ENCODE measurements at regions not wholly inside any gene's neighbourhood (a gene's known extent, or its start where the extent isn't known, plus 50 kb on each side); places are given as distances from the start of the nearest gene placed in this dataset.

- TF ChIP-seq STAT1 (IDR thresholded peaks at IDR 0.05; ENCODE audit: unreplicated experiment) (no peak), JUNB (IDR thresholded peaks at IDR 0.05; ENCODE audit: unreplicated experiment) (no peak), CREB1 (CRISPR knock-in tag; IDR thresholded peaks at IDR 0.05; ENCODE audit: low read depth) (no peak), POLR2AphosphoS5 (IDR thresholded peaks at IDR 0.05; ENCODE audit: low read depth) (no peak), ZNF331 (CRISPR knock-in tag; IDR thresholded peaks at IDR 0.05; ENCODE audit: low read depth) (no peak), ZNF114 (CRISPR knock-in tag; IDR thresholded peaks at IDR 0.05) (no peak)
Measured at GRCh38 chr18:73662421-73662820, 485.2 kb downstream of the FBXO15 start (continued).

- Histone ChIP-seq H3K4me3 (no peak overlapping the region), H3K79me2 (replicated peaks; ENCODE audit: insufficient read depth) (no peaks in the 10 kb centered on the region), H3K9me2 (ENCODE audit: insufficient read depth) (no peaks in the 10 kb centered on the region), H3K27ac (ENCODE audit: low read depth) (no peak overlapping the region), H3F3A (replicated peaks; ENCODE audit: low read depth) (no peaks in the 10 kb centered on the region), H3K27me3 (ENCODE audit: insufficient read depth) (no peaks in the 10 kb centered on the region), H3K4me2 (no peak overlapping the region), H3K36me3 (ENCODE audit: insufficient read depth) (no peaks in the 10 kb centered on the region), H2AFZ (no peak overlapping the region), H4K20me1 (replicated peaks; ENCODE audit: insufficient read depth) (no peaks in the 10 kb centered on the region), H3K4me1 (ENCODE audit: insufficient read depth) (no peaks in the 10 kb centered on the region)
- Mint-ChIP-seq H3K27ac (no peak overlapping the region), H3K27me3 (ENCODE audit: insufficient read depth, low read depth, poor library complexity) (no peaks in the 10 kb centered on the region), H3K36me3 (ENCODE audit: low read depth) (no peaks in the 10 kb centered on the region), H3K9me3 (0 out of 3 replicates have a peak, but pooled peaks cover 5% of the 10 kb centered on the region), H3K4me1 (no peaks in the 10 kb centered on the region), H3K4me3 (no peak overlapping the region)
- no peak for ATAC-seq
- TF ChIP-seq ZNF462 (CRISPR knock-in tag; IDR thresholded peaks at IDR 0.05) = no peak
- TF ChIP-seq JUNB (IDR thresholded peaks at IDR 0.05; ENCODE audit: unreplicated experiment) = no peak
- TF ChIP-seq STAT1 (IDR thresholded peaks at IDR 0.05; ENCODE audit: unreplicated experiment) = no peak
- DNase-seq (ENCODE audit: low spot score) = no peak
Measured at GRCh38 chr18:73660931-73661856, 486.4 kb downstream of the FBXO15 start.

Measured in GM23338 (cell line).